PC-9 (cell line): ENCODE measurements at regions not wholly inside any gene's neighbourhood (a gene's known extent, or its start where the extent isn't known, plus 50 kb on each side); places are given as distances from the start of the nearest gene placed in this dataset.

Experiments
- EZH2 ChIP-seq: fragments of 200-600 bp; sonication (generic); IDR thresholded peaks from 2 replicates; pipeline ENCODE4 v1.8.0; 2017; ENCODE audit warnings: antibody characterized with exemption, low read depth
- TF ChIP-seq, protein P1 (sequence below): fragments of 200-600 bp; sonication (generic); conservative IDR thresholded peaks from 2 replicates; pipeline ENCODE4 v1.6.1; 2017; ENCODE audit warnings: mixed run types, antibody characterized with exemption, mild to moderate bottlenecking, moderate library complexity

DNA sequence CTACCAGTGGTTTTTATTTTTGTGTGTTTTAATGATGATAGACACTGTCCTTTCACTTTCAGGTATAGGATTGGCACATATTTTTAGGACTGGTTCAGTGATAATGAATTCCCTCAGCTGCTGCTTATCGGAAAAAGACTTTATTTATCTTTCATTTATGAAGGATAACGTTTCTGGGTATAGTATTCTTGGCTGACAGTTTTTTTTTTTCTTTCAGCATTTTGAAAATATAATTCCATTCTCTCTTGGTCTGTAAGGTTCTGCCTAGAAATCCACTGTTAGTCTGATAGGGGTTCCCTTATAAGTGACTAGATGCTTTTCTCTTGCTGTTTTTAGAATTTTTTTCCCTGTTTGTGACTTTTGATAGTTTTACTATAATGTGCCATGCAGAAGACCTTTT is 313.1 kb downstream of the TENT5A start:
- TF ChIP-seq, protein P1, sequence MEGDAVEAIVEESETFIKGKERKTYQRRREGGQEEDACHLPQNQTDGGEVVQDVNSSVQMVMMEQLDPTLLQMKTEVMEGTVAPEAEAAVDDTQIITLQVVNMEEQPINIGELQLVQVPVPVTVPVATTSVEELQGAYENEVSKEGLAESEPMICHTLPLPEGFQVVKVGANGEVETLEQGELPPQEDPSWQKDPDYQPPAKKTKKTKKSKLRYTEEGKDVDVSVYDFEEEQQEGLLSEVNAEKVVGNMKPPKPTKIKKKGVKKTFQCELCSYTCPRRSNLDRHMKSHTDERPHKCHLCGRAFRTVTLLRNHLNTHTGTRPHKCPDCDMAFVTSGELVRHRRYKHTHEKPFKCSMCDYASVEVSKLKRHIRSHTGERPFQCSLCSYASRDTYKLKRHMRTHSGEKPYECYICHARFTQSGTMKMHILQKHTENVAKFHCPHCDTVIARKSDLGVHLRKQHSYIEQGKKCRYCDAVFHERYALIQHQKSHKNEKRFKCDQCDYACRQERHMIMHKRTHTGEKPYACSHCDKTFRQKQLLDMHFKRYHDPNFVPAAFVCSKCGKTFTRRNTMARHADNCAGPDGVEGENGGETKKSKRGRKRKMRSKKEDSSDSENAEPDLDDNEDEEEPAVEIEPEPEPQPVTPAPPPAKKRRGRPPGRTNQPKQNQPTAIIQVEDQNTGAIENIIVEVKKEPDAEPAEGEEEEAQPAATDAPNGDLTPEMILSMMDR: no peak
- no peak for TF ChIP-seq EZH2
